ENCODE measurements at regions not wholly inside any gene's neighbourhood (a gene's known extent, or its start where the extent isn't known, plus 50 kb on each side); places are given as distances from the start of the nearest gene placed in this dataset.
"Not testable (repeated sequence)": the region's sequence is repeated elsewhere in the genome, so short reads cannot be mapped to it uniquely, and the experiment has no call there.

- DNase-seq, result no peak
These were observed 379.0 kb upstream of the CHST9 start for GRCh38 chr18:27564066-27564465.

DNA sequence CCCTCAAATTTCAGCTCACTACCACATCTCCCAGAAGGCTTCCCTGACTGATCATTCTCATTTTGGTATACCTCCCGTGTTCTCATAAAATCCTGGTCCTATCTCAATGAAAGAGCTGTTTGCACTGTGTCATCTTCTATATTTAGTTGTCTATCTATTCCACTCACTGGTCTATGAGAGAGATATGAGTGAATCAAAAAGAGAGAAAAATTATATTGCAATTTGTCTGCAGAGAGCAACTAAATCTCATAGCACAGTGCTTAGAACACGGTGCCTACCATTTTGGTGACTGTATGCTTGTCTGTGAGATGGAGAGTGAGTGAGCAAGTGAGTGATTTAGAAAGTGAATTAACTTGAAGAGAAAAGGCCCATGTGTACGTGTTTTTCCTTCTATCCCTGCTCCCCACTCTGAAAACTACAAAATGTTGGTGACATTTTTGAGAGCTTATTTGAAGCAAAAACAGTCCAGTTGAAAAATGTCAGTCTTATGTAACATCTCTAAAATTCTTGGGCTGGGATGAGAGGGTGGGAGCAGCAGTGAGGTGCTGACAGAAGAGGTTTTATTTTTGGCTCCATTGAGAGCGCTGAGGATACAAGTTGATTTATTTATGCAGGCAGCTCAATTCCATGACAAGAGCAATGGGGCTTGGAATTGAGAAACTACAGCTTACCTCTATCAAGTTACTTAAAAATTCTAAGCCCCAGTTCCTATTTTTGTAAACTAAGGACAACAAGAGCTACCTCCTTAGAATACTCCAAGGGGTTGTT is 373.5 kb upstream of the CHST9 start:
- no peak for DNase-seq

- no peak for DNase-seq
These were observed 371.6 kb upstream of the CHST9 start for GRCh38 chr18:27556741-27557140.

GRCh38 chr18:27549335-27550039 is 364.4 kb upstream of the CHST9 start:
- no peak for DNase-seq

GRCh38 chr18:27546991-27547390 is 361.9 kb upstream of the CHST9 start:
- DNase-seq, result no peak

DNA sequence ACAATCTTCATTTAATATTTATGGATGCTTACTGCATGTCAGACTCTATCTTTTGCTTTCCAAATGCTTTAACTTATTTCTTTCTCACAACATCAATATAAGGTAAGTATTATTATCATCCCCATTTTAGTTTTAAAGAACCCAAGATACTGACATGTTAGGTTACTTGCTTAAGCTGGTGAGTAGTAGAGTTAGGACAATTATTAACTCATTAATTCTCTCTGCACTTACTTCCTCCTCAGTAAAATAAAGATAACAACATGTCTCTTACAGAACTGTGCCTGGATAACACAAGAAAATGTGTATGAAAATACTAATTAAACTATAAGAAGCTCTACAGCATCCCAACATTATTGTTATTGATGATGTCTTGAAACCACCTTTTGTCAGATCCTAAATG is 359.1 kb upstream of the CHST9 start:
- DNase-seq, result no peak

- DNase-seq, result no peak
These were observed 356.2 kb upstream of the CHST9 start for GRCh38 chr18:27541293-27541692.

- no peak for DNase-seq
These were observed 355.0 kb upstream of the CHST9 start for GRCh38 chr18:27540111-27540510.

GRCh38 chr18:27528925-27529521 is 343.9 kb upstream of the CHST9 start:
- no peak for DNase-seq

DNA sequence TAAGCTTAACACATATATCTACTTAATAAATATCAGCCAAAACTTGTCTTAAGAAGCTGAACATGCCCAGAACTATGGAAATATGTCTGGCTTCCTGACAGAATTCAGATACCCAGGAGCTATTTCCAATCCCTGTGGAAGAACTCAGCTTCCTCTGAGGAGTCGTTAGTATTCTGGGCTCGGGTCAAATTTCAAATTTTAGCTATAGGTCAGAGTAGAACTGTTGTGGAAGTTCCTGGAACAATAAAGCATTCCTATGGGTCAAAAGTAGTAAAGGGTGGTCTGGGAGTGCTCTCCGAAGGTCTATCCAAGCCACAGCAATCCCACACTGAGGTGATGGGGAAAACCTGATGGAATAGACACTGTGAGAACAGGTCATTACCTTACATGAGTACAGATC is 342.7 kb upstream of the CHST9 start:
- no peak for DNase-seq

DNA sequence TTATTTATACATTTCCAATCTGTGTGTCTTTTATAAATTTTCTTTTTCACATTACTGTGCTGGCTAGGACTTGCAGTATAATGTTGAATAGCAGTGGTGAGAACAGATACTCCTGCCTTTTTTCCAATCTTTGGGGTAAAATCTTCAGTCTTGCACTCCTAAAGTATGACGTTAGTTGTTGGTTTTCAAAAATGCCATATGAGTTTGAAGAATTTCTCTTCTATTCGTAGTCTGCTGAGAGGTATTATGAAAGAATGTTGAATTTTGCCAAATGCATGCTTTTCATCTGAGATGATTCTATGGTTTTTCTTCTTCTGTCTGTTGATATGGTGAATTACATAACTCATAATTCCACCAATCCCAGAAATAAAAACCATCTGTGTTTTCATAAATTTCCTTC is 335.3 kb upstream of the CHST9 start:
- DNase-seq, result no peak

DNA sequence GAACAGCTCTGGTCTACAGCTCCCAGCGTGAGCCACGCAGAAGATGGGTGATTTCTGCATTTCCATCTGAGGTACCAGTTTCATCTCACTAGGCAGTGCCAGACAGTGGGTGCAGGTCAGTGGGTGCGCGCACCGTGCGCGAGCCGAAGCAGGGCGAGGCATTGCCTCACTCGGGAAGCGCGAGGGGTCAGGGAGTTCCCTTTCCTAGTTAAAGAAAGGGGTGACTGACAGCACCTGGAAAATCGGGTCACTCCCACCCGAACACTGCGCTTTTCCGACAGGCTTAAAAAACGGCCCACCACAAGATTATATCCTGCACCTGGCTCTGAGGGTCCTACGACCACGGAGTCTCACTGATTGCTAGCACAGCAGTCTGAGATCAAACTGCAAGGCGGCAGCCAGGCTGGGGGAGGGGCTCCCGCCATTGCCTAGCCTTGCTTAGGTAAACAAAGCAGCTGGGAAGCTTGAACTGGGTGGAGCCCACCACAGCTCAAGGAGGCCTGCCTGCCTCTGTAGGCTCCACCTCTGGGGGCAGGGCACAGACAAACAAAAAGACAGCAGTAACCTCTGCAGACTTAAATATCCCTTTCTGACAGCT is 325.0 kb upstream of the CHST9 start:
- not testable (repeated sequence) for DNase-seq

DNA sequence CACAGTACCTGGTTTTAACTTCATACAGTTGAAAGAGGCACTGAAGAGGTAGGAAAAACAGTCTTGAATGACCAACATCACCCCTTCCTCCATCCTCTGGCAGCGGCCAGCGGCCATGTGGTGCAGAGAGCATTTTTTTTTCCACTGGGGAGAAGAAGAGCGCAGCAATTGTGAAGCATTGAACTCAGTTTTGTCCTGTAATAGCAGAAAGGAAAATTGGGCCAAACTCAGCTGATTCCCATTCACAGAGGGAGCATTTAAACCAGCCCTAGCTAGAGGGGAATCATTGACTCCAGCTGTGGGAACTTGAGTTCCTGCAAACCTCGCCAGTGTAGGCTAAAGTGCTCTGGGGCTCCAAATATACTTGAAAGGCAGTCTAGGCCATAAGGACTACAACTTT is 316.6 kb upstream of the CHST9 start:
- DNase-seq, result no peak

DNA sequence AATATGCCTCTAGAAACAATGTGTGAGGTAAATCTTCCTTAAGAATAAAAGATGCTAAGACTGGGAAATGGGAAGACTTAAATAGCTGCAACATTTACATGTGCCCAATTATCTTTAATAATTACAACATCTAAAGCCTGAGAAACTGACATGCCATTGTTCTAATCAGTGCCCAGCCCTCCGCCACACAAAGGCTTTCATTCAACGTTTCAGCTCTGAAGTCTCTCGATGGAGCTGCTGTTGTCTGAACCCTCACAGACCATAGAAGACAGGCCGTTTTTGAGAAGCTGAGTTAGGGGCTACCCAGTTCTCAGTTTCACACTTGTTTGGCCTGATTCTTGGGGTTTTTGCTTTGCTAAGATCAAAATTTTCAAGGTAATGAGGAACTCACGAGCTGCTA is 315.4 kb upstream of the CHST9 start:
- DNase-seq, result no peak

- DNase-seq, result no peak
These were observed 312.1 kb upstream of the CHST9 start for GRCh38 chr18:27497246-27497645.

GRCh38 chr18:27493182-27493581 is 308.1 kb upstream of the CHST9 start:
- DNase-seq, result no peak

GRCh38 chr18:27491772-27492171 is 306.7 kb upstream of the CHST9 start:
- no peak for DNase-seq

DNA sequence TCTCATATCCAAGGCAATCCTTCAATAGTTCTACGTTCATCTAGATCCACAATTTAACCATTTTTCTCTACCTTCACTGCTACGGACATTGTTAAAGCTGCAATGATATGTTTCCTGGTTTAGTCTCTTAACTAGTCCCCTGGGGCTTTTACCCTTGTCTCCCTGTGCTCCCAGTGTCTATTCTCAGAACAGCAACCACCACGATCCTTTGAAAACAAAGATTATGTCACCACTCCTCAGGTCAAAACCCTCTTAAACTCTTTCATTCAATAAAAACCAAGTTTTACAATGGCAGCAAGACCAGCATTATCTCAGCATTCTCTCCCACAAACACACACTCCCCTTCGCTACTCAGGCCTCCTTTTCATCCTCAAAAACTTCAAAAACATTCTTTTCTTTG is 298.2 kb upstream of the CHST9 start:
- no peak for DNase-seq

- DNase-seq, result no peak
These were observed 293.4 kb upstream of the CHST9 start for GRCh38 chr18:27478459-27478858.

DNA sequence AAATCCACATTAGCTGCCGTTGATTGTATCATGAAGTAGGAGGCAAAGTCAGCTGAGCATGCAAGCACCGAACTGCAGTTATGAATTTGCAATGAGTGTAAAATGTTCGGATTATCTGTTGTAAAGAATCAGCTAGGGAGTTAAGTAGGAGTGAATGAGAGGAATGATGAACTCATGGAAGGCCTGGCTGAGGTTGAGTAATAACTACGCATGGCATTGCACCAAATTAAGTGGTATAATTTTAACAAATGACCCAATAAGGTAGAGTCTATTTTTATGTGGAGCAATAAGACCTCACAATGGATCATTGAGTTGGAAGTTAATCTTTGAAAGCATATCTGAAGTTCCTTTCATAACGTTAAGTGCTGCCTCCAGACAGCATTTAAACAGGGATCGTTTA is 288.2 kb upstream of the CHST9 start:
- no peak for DNase-seq

- no peak for DNase-seq
These were observed 282.0 kb upstream of the CHST9 start for GRCh38 chr18:27467073-27467472.

GRCh38 chr18:27461957-27462356 is 276.8 kb upstream of the CHST9 start:
- DNase-seq, result no peak

DNA sequence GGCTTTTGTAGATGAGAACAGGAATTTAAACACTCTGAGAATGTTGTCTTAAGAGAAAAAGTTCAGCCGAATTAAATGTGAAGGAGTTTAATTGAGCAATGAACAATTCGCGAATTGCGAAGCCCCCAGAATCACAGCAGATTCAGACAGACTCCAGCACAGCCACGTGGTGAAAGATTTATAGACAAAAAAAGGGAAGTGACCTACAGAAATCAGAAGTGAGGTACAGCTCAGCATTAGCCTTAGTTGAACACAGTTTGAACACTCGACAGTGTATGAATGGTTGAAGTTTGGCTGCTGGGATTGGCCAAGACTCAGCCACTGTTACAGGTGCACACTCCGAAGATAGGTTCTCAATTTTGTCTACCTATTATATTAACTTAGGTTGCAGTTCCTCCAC is 264.0 kb upstream of the CHST9 start:
- no peak for DNase-seq

- no peak for DNase-seq
These were observed 262.8 kb upstream of the CHST9 start for GRCh38 chr18:27447930-27448329.

All from CD4-positive, alpha-beta T cell treated with Interferon alpha-2 for 1 hour (primary cell).